Activated CD8-positive, alpha-beta memory T cell treated with anti-CD3 and anti-CD28 coated beads for 36 hours (primary cell): ENCODE measurements at regions not wholly inside any gene's neighbourhood (a gene's known extent, or its start where the extent isn't known, plus 50 kb on each side); places are given as distances from the start of the nearest gene placed in this dataset.

ENCODE experiments used
- CTCF ChIA-PET: fragments of 350-600 bp; sonication (Branson Sonifier 250); formaldehyde crosslinking; loops from one replicate; lab custom pipeline; 2021; ENCODE audit warnings: antibody characterized with exemption; lab: Charles Lee
- POLR2A ChIA-PET: fragments of 350-600 bp; sonication (Branson Sonifier 250); formaldehyde crosslinking; loops from one replicate; lab custom pipeline; 2021; ENCODE audit warnings: antibody characterized with exemption; lab: Charles Lee

GRCh38 chr3:27596334-27596841 lies 112.2 kb upstream of the SLC4A7 start:
- POLR2A ChIA-PET: no interaction called here
- CTCF ChIA-PET: no interaction called here

- ChIA-PET CTCF (no interaction called here), POLR2A (no interaction called here)
Observed at GRCh38 chr3:27594096-27594690, 110.0 kb upstream of the SLC4A7 start.

- CTCF ChIA-PET: no interaction called here
- POLR2A ChIA-PET: interaction anchor here (0.6 to 1.1 kb wide), 4 partner anchors 57 to 109 kb away, joined by 3 to 5 read pairs (median 4); partner anchors contain the start of gene SLC4A7
Observed at GRCh38 chr3:27593173-27593572, 109.0 kb upstream of the SLC4A7 start.

DNA sequence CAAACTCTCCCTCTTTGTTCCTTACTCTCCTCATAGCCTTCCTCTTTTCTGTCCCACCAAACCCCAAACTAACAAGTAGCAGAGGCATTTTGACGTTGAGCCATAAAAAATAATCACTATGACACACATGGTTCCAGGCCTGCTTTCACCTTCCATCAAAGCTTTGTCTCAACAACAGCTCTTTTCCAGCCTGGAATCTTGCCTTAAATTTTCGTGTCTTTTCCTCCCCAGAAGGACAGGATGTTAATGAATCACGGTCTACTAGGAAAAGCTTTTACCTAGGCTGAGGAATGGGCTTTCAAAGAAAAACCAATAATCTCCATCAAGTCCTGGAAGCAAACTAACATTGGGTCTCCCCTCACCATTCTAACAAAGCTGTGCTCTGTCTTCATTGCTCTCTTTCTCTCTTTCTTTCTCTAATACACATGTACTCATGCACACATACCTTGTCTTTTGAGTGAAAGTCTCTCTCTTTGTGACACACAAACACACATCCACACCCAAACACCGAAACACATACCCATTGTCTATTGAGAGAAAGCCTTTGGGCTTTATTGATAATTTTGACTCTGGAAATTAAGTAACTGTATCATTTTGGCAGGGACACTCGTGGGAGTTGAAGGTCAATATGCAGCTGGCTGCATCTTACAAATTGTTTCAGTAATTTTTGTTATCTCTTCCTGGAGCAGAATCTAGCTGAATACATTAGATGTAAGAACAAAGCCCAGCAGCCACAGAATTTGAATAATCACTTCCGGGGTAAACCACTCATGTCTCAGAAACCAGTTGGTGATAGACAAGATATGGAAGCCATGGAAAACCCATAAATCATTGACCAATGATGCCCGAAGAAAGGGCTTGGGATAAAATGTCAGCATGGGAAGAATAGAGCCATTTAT lies 107.4 kb upstream of the SLC4A7 start:
- POLR2A ChIA-PET: interaction anchor here (0.6 to 1.2 kb wide), 2 partner anchors 49 to 107 kb away, joined by 3 read pairs; partner anchors contain the start of gene SLC4A7
- CTCF ChIA-PET: no interaction called here

DNA sequence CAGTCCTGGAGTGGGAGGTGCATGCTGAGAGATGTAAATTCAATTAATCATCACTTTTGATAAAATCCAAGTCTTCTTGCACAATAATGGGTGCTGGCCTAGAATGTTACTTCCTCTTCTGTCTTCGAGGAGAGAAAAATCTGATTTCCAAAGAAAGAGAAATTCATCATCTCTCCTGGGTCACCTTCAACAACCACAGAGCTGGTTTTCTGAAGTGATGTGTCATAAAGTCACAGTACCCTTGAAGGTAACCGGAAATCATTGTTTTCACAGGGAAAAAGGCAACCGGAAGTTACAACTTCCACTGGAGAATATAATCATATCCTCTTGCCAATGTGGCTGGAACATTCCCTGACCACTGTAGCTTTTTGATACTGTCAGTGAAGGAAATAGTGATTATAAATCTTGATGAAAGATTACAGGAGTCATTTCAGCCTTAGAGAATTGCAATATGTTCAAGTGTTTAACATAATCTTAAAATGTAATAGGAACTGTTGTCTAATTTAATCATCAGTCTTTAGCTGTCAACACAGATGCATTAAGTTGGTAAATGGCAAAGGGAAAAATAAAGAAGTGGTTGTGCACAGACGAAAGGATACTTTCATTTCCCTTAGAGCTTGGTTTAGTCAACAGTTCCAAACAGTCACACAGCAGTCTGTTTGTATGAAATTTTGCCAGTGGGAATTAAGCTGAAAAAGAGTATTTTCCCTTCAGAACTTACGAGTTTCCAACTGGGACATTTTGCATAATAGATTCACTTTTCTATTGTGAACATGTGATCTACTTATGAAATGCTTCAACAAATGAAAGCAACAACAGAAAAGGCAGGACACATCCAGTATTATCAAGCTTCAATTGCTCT lies 106.5 kb upstream of the SLC4A7 start:
- ChIA-PET CTCF (no interaction called here), POLR2A (interaction anchor here (0.6 to 1.2 kb wide), 2 partner anchors 48 to 106 kb away, joined by 3 read pairs; partner anchors contain the start of gene SLC4A7)

GRCh38 chr3:27589795-27590194 lies 105.6 kb upstream of the SLC4A7 start:
- POLR2A ChIA-PET: no interaction called here
- CTCF ChIA-PET: no interaction called here

- ChIA-PET POLR2A (no interaction called here), CTCF (no interaction called here)
Observed at GRCh38 chr3:27585429-27585828, 101.2 kb upstream of the SLC4A7 start.

DNA sequence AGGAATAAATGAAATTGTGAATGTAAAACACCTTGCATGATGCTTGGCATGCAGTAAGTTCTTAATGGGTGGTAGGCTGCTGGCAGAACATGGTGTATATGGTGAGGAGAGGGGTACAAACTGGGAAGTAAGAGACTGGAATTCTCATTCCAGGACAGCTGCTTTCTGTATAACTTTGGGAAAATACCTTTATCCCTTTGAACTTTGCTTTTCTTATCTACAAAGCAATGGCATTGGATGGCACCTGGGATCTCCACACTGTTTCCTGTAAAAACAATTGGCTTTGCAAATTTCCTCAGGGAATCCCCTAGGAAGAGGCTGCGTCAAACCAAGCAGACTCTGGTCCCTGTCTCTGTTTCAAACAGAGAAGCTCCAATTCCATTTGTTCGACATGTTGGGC lies 100.7 kb upstream of the SLC4A7 start:
- CTCF ChIA-PET: no interaction called here
- POLR2A ChIA-PET: no interaction called here

DNA sequence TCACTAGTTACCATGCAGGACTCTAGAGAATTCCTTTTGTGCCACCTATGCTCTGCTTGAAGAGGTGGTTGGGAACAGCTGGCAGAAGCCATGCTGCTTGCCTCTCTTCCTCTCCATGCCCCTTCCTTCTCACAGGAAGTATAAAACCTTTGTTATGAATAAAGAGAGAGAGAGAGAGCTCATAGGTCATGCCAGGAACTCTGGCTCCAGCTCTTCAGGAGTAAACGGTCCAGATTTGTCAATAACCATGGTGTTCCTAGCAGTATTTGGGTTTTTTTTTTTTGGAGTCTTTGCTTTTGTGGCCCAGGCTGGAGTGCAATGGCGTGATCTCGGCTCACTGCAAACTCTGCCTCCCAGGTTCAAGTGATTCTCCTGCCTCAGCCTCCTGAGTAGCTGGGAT lies 97.7 kb upstream of the SLC4A7 start:
- ChIA-PET POLR2A (no interaction called here), CTCF (no interaction called here)

GRCh38 chr3:27578032-27578431 lies 93.8 kb upstream of the SLC4A7 start:
- ChIA-PET CTCF (interaction anchor here (0.5 kb wide), 1 partner anchor 34 kb away, joined by 3 read pairs; no protein-coding TSS in a partner anchor), POLR2A (no interaction called here)

GRCh38 chr3:27577504-27577903 lies 93.3 kb upstream of the SLC4A7 start:
- ChIA-PET POLR2A (no interaction called here), CTCF (interaction anchor here (0.5 to 1.3 kb wide), 2 partner anchors 33 to 103 kb away, joined by 3 read pairs; no protein-coding TSS in a partner anchor)

GRCh38 chr3:27576171-27576570 lies 92.0 kb upstream of the SLC4A7 start:
- CTCF ChIA-PET: no interaction called here
- POLR2A ChIA-PET: no interaction called here

GRCh38 chr3:27575499-27575898 lies 91.3 kb upstream of the SLC4A7 start:
- POLR2A ChIA-PET: no interaction called here
- CTCF ChIA-PET: no interaction called here

DNA sequence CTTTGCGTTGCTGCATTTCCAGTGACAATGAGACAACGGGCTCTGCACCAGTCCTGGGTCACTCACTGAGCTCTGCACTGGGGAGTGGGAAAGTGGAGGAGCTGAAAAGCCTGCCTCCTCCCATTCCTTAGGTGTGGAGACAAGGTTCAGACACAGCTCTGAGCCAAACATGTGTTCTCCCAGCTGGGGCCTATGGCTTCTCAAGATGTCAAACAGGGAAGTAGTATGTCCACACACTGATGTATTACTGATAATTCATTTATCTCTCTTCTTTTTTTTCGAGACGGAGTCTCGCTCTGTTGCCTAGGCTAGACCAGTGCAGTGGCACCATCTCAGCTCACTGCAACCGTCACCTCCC lies 90.2 kb upstream of the SLC4A7 start:
- CTCF ChIA-PET: no interaction called here
- POLR2A ChIA-PET: no interaction called here

DNA sequence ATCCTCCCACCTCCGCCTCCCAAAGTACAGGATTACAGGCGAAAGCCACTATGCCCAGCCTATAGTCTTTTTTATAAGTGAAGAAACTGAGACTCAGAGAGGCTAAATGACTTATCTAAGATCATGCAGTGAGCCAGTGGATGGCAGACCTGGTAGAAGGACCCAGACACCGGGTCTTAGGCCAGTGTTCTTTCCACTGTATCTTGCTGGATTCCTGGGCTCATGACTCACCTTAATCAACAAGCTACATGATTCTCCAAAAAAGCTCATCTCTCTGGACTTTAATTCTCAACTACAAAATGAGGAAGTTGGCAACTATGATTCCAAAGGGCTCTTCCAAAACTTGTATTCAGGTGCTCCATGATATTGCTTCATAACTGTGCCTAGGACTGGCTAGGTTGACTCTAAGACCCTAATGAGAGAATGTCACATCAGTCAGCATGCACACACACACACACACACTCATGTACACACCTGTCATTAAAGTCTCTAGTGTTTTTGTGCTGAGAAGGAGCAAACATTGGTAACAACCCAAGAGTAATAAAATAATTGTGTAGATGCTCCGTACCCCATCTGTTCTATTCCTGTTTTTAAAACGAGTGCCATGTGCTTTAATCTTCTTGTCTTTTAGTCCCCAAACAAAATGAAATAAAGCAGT lies 89.7 kb upstream of the SLC4A7 start:
- ChIA-PET CTCF (no interaction called here), POLR2A (no interaction called here)

- CTCF ChIA-PET: no interaction called here
- POLR2A ChIA-PET: no interaction called here
Observed at GRCh38 chr3:27573138-27573537, 89.0 kb upstream of the SLC4A7 start.

DNA sequence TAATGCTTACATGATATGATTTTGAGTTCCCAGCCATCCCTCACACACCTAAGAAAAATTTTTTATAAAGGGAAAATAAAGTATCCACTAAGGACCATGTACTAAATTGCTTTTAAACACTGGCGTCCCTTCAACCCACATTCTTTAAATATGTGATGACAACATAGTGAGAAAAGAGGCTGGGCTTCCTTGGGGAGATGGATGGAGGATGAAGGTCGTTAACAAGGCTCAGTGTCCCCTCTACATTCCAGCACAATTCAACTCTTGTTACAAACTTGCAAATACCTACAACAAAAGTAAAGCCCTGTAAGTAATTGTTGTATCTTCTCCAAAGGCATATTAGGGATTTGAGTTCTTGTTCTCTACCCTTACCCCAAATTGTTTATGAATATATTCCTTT lies 87.2 kb upstream of the SLC4A7 start:
- CTCF ChIA-PET: no interaction called here
- POLR2A ChIA-PET: no interaction called here

- ChIA-PET CTCF (no interaction called here), POLR2A (no interaction called here)
Observed at GRCh38 chr3:27570421-27571106, 86.4 kb upstream of the SLC4A7 start.

- CTCF ChIA-PET: no interaction called here
- POLR2A ChIA-PET: no interaction called here
Observed at GRCh38 chr3:27568393-27568792, 84.2 kb upstream of the SLC4A7 start.
